Glutamatergic neuron (in vitro differentiated cells): ENCODE measurements at regions not wholly inside any gene's neighbourhood (a gene's known extent, or its start where the extent isn't known, plus 50 kb on each side); places are given as distances from the start of the nearest gene placed in this dataset.

Experiments used
- DNase-seq: peaks from one replicate; pipeline ENCODE4 v3.0.0; 2022
- H3K27ac Mint-ChIP-seq: one replicate; pipeline ENCODE4 v1.8.0; 2020; ENCODE audit warnings: mild to moderate bottlenecking, mixed read lengths, inconsistent platforms; ENCODE audit not compliant: unreplicated experiment
- H3K27me3 Mint-ChIP-seq: one replicate; pipeline ENCODE4 v1.8.0; 2020; ENCODE audit warnings: mild to moderate bottlenecking, moderate library complexity, mixed read lengths, inconsistent platforms; ENCODE audit not compliant: unreplicated experiment
- H3K36me3 Mint-ChIP-seq: one replicate; pipeline ENCODE4 v1.8.0; 2020; ENCODE audit warnings: mild to moderate bottlenecking, mixed read lengths, inconsistent platforms; ENCODE audit not compliant: unreplicated experiment
- H3K4me1 Mint-ChIP-seq: one replicate; pipeline ENCODE4 v1.8.0; 2020; ENCODE audit warnings: mild to moderate bottlenecking, low read depth, mixed read lengths, inconsistent platforms; ENCODE audit not compliant: unreplicated experiment
- H3K4me3 Mint-ChIP-seq: one replicate; pipeline ENCODE4 v1.8.0; 2020; ENCODE audit warnings: mild to moderate bottlenecking, mixed read lengths, inconsistent platforms; ENCODE audit not compliant: unreplicated experiment
- H3K9me3 Mint-ChIP-seq: one replicate; pipeline ENCODE4 v1.8.0; 2020; ENCODE audit warnings: mild to moderate bottlenecking, moderate library complexity, mixed read lengths, inconsistent platforms; ENCODE audit not compliant: unreplicated experiment
- CTCF ChIP-seq: fragments of 200-600 bp; sonication (generic); IDR thresholded peaks from one replicate; pipeline ENCODE4 v1.5.0; 2021; ENCODE audit not compliant: partially characterized antibody, unreplicated experiment

- no peak overlapping the region for H3K27ac Mint-ChIP-seq
- no peak for DNase-seq
- no peaks in the 10 kb centered on the region for H3K4me1 Mint-ChIP-seq
- peaks cover 2% of the 10 kb centered on the region for H3K27me3 Mint-ChIP-seq
- no peak for TF ChIP-seq CTCF
- no peaks in the 10 kb centered on the region for H3K36me3 Mint-ChIP-seq
- no peaks in the 10 kb centered on the region for H3K9me3 Mint-ChIP-seq
- no peak overlapping the region for H3K4me3 Mint-ChIP-seq
Observed at GRCh38 chr1:57518496-57518895, 94.6 kb upstream of the DAB1 start.

- DNase-seq: no peak
- TF ChIP-seq CTCF: no peak
- H3K27me3 Mint-ChIP-seq: peaks cover 4% of the 10 kb centered on the region
- no peaks in the 10 kb centered on the region for H3K36me3 Mint-ChIP-seq
- no peaks in the 10 kb centered on the region for H3K9me3 Mint-ChIP-seq
- no peak overlapping the region for H3K27ac Mint-ChIP-seq
- no peak overlapping the region for H3K4me3 Mint-ChIP-seq
- H3K4me1 Mint-ChIP-seq: no peaks in the 10 kb centered on the region
Observed at GRCh38 chr1:57517587-57518374, 93.9 kb upstream of the DAB1 start.

- Mint-ChIP-seq H3K27me3 (peaks cover 4% of the 10 kb centered on the region), H3K4me3 (no peak overlapping the region), H3K9me3 (no peaks in the 10 kb centered on the region), H3K4me1 (no peaks in the 10 kb centered on the region), H3K27ac (no peak overlapping the region), H3K36me3 (no peaks in the 10 kb centered on the region)
- no peak for TF ChIP-seq CTCF
- DNase-seq: no peak
Observed at GRCh38 chr1:57512386-57512785, 88.5 kb upstream of the DAB1 start.

- Mint-ChIP-seq H3K27ac (no peak overlapping the region), H3K4me1 (no peaks in the 10 kb centered on the region), H3K27me3 (peaks cover 2% of the 10 kb centered on the region), H3K9me3 (no peaks in the 10 kb centered on the region), H3K4me3 (no peak overlapping the region), H3K36me3 (no peaks in the 10 kb centered on the region)
- no peak for DNase-seq
- TF ChIP-seq CTCF: no peak
Observed at GRCh38 chr1:57506941-57507340, 83.1 kb upstream of the DAB1 start.

GRCh38 chr1:57503337-57503736 lies 79.5 kb upstream of the DAB1 start:
- no peaks in the 10 kb centered on the region for H3K4me1 Mint-ChIP-seq
- H3K27ac Mint-ChIP-seq: no peak overlapping the region
- no peak for DNase-seq
- TF ChIP-seq CTCF: no peak
- H3K27me3 Mint-ChIP-seq: peaks cover 2% of the 10 kb centered on the region
- no peak overlapping the region for H3K4me3 Mint-ChIP-seq
- no peaks in the 10 kb centered on the region for H3K36me3 Mint-ChIP-seq
- H3K9me3 Mint-ChIP-seq: no peaks in the 10 kb centered on the region
